T47D (cell line): ENCODE measurements at regions not wholly inside any gene's neighbourhood (a gene's known extent, or its start where the extent isn't known, plus 50 kb on each side); places are given as distances from the start of the nearest gene placed in this dataset.

ENCODE experiments used
- DNase-seq, 2 experiments: peaks; one replicate each; pipeline versions ENCODE4 v3.0.0 to v3.0.0-alpha.2; 2011 to 2012; ENCODE audit warnings: low read depth in 1 of 2, low spot score in 1 of 2
- JUND ChIP-seq: IDR thresholded peaks from 2 replicates; pipeline ENCODE4 v1.6.1; 2012; ENCODE audit warnings: low read depth
- in situ Hi-C: cut with HindIII; loops from 2 replicates; pipeline ENCODE4 v1.10.0; 2016; ENCODE audit warnings: low sequenced_read_pairs, low pct_unique_long_range_greater_than_20kb

DNA sequence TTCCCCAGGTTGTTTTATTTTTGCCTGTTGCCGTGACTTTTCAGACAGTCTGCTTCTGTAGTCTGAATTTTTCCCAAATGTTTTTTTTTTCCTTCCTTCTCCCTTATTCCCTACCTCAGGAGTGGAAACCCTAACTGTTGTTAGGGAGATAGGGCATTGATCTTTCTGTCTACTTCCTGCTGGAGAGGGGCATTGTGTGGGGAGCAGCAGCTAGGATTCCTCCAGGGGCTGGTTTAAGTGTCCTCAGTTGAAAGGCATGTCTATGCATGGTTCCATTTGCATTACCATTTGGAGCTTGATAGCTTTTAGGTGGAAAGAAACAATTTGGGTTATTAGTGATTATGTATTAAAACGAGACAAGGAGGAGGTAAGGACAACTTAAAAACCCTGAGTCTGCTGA lies 383.9 kb downstream of the DCAF12L2 start:
- in situ Hi-C loops = no loop called here
- no peak for TF ChIP-seq JUND
- no peak for DNase-seq

DNA sequence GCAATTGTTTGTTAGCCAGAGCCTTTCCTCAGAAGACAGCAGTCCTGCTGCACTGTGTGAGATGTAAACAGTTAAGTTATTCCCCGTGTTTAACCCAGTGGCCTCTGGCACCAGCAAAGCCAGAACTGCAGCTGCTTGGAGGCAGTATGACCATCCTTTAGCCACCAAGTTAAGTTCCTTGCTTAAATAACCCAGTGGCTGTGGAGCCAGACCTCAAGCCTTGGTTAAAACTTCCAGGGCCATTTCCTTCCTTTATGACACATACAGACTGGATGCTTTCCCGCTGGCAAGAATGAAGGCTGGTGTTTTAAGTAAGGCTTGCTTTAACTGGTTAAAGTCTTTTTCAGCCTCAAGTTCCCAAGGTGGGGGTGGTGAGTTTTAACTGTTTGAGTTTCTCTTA lies 379.8 kb downstream of the DCAF12L2 start:
- DNase-seq = peak in 1 of 2 experiments; percentile 28
- no peak for TF ChIP-seq JUND
- in situ Hi-C loops = no loop called here

DNA sequence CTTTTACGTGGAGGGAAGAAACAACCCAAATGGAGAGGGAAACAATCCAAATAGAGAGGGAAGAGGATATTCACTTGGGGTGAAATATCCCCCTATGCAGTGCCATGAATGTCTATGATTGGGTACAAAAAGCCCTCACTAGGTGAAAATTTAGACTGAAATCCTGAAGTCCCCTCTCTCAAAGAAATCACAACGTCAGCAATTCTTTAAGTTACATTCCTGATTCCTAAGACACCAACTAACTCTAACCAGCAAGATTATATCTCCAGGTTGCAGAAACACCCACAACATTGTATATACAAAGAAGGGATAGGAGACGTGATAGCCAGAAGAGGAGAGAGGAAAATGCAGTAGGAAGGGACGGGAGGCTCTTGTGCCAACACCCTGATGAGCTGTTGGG lies 374.3 kb downstream of the DCAF12L2 start:
- in situ Hi-C loops = no loop called here
- no peak for TF ChIP-seq JUND
- DNase-seq = no peak

DNA sequence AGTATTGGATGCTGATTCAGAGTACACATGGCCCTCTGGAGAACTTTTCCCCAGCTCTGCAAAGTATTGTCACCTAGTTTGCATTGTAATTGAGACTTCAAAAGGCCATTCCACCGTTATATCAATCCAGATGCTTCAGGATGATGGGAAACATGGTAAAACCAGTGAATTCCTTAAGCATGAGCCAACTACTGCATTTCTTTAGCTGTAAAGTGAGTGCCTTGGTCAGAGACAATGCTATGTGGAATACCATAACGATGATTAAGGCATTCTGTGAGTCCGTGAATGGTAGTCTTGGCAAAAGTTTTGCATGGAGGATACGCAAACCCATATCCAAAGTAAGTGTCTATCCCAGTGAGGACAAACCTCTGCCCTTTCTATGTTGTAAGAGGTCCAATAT lies 355.2 kb downstream of the DCAF12L2 start:
- DNase-seq = no peak
- in situ Hi-C loops = no loop called here
- TF ChIP-seq JUND = no peak

DNA sequence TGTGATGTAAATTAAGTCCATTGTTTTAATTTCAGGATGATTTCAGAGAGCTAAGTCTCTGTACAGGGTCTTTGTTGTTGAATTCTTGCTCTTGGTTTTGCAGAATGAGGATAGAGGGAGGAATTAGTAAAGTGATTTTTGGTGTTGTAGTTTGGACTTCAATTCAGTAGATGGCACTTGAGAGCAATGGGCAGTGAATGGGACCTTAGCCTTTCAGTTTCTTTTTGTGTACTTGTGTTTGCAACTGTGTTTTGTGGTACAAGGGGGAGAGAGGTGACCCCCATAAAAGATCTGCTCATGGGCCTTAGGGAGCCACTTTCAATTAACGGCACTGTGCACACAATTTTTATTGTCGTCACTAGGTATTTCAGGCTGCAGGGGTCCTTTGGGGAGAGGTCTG lies 340.0 kb downstream of the DCAF12L2 start:
- in situ Hi-C loops = no loop called here
- DNase-seq = peak; percentile 0 to 16

DNA sequence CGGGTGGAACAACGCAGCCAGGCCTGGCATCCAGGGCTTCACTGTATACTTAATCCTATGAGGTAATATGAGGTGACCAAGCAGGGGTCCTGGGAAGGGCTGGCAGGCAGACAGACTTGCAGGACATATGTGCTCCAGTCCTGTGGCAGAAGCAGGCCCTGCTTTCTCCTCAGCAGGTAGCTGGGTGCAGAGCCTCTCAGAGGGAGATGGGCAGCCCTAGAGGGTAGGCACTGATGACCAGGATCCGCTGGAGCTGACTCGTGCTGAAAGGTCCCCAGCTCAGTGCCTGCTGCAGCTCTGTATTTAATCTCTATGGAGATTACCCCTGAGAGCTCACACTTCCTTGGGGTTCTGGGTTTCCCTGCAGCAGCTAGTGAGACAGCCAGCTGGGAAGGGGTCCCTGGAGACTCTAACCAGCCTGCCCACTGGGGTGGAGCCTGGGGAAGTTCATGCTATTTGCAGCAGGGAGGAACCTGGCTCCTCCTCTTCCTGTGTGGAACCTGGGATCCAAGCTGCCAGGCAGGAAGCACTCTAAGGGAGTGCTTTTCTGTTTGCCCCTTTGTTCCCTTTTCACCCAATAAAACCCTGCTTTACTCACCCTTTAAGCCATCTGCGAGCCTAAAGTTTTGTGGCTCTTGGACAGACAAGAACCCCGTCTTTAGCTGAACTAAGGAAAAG lies 339.2 kb downstream of the DCAF12L2 start:
- no peak for TF ChIP-seq JUND
- in situ Hi-C loops = no loop called here
- no peak for DNase-seq

More for the DNA sequence above, 340.0 kb downstream of the DCAF12L2 start:
- TF ChIP-seq JUND = no peak

DNA sequence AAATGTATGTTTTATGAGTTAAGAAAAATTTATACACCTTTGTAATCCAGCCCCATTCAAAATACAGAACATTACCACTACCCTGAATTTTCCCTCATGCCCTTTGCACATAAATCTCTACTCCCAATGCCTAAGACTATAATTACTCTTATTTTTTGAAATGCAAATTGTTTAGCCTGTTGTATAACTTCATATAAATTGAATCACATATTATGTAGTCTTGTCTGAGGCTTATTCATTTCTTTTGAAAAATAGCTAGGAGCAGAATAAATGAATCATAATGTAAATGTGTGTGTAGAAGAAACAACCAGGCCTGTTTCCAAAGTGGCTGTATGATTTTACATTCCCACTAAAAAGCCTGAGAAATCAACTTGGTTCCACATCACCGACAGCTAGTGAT lies 319.8 kb downstream of the DCAF12L2 start:
- in situ Hi-C loops = no loop called here

DNA sequence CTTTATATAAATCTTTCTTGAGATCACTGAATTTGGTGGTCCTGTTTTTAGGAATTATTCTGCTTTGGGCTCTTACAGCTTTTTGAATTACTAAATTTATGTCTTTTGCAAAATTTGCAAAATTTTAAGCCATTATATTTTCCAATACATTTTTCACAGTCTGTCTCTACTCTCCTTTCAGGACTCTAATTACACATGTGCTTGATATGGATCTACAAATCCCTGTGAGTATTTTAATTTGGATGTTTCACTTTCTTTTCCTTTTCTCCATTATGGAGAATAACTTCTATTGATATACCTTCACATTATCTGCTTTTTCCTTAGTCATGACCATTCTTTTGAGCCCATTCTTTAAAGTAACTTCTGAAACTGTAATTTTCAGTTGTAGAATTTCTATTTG lies 315.4 kb downstream of the DCAF12L2 start:
- TF ChIP-seq JUND = no peak
- no peak for DNase-seq
- in situ Hi-C loops = no loop called here

More for the DNA sequence above, 319.8 kb downstream of the DCAF12L2 start:
- no peak for TF ChIP-seq JUND
- DNase-seq = no peak

DNA sequence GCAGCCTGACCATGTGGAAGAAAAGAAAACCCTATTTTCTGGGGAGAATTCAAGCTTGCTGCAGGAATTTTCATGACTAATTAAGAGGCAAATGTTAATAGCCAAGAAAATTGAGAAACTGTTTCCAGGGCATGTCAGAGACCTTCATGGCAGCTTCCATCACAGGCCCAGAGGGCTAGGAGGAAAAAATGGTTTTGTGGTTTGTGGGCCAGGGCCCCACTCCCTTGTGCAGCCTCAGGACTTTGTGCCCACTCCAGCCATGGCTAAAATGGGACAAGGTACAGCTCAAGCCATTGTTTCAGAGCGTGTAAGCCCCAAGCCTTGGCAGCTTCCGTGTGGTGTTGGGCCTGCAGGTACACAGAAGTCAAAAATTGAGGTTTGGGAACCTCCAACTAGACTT lies 282.9 kb downstream of the DCAF12L2 start:
- no peak for TF ChIP-seq JUND
- in situ Hi-C loops = no loop called here
- no peak for DNase-seq

DNA sequence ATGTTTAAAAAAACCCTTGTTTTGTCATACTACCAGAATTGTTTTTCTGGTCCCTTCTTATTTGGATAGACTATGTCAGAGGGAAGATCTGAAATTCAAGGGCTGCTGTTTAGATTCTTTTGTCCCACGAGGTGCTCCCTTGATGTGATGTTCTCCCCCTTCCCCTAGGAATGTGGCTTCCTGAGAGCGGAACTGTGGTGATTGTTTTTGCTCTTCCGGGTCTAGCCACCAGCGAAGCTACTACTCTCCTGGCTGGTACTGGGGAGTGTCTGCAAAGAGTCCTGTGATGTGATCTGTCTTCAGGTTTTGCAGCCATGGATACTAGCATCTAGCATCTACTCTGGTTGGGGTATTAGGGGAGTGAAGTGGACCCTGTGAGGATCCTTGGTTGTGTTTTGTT lies 271.1 kb downstream of the DCAF12L2 start:
- TF ChIP-seq JUND = no peak
- in situ Hi-C loops = no loop called here
- DNase-seq = no peak

DNA sequence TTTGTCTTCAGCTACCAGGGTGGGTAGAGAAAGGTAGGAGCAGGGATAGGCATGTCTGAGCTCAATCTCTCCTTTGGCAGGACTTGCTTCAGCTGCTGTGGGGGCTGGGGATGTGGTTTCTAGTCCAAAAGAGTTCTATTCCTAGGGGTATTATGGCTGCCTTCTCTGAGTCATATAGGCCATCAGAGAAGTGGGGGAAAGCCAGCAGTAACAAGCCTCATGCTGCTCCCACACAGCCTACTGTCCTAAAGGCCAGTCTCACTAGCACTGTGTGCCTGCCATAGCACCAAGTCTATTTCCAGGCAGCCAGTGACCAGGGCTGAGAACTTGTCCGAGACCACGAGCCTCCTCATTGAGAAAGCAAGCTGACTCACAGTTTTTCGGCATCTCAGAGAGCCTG lies 270.6 kb downstream of the DCAF12L2 start:
- DNase-seq = no peak
- in situ Hi-C loops = no loop called here
- no peak for TF ChIP-seq JUND

DNA sequence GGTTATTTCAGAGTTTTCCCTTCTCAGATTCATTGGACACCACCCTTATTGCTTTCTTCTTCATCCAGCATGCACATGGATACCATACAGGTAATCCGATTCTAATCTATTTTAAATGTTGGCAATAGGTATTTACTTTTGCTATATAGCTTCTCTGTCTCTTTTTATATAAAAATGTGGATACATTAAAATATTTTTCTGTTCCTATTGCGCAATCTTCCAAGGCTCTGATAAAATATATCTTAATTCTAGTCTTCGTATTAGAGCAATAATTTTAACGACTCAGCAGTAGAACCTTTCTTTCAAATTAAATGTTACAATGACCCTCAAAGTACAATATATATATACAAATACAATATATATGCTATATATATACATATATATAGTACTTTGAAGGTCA lies 239.8 kb downstream of the DCAF12L2 start:
- TF ChIP-seq JUND = no peak
- in situ Hi-C loops = no loop called here
- no peak for DNase-seq

DNA sequence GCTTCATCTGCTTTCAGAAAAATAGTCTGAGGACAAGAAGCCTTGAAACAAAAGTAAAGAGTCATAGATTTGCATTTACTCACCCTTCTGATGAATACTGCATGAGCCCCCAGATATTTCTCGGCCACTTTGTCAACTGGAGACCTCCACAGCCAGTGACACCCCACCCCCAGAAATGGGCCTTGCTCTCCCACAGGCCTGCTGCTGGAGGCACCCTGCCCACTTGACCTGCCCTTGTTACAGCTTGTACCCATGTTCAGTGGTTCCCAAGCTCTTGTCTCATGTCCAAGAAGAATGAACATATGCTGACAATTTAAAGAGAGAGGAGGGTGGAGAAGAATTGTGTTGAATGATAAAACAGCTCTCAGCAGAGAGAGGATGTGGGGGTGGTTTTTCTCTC lies 225.1 kb downstream of the DCAF12L2 start:
- no peak for DNase-seq
- no peak for TF ChIP-seq JUND
- in situ Hi-C loops = no loop called here

DNA sequence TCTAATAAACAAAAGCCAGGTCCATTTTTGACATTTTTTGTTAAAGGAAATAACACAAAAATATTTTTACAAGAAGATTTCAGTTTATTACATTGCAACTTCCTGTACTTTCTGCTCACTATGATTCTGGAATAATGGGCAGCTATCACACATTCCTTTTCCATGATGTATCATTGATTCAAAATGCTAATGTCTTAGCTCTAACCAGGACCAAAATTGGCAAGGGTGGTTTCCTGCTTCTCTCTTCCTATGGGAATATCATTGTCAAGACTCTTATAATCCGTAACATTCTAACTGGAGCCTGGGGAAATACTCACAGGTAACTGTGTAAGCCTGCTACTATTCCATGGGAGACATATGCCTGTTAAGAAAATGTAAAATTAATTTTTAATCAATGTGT lies 218.6 kb downstream of the DCAF12L2 start:
- no peak for TF ChIP-seq JUND
- in situ Hi-C loops = no loop called here
- no peak for DNase-seq
